Smooth muscle cell (in vitro differentiated cells): ENCODE measurements at regions not wholly inside any gene's neighbourhood (a gene's known extent, or its start where the extent isn't known, plus 50 kb on each side); places are given as distances from the start of the nearest gene placed in this dataset.

Experiments
- DNase-seq: peaks from one replicate; lab custom pipeline; 2025; ENCODE audit not compliant: unreplicated experiment; lab: John Stamatoyannopoulos, UW
- H2AFZ ChIP-seq: fragments of 200-600 bp; sonication (generic); 2 replicates; pipeline ENCODE4 v1.6.0; 2016; ENCODE audit warnings: antibody characterized with exemption, low read depth, mild to moderate bottlenecking
- H3F3A ChIP-seq: fragments of 200-600 bp; sonication (generic); 2 replicates; pipeline ENCODE4 v1.6.0; 2017; ENCODE audit warnings: antibody characterized with exemption, low read depth
- H3K27ac ChIP-seq: fragments of 200-600 bp; sonication (generic); 2 replicates; pipeline ENCODE4 v1.5.1; 2016; ENCODE audit warnings: low read depth, mild to moderate bottlenecking
- H3K27me3 ChIP-seq: fragments of 200-600 bp; sonication (generic); 2 replicates; pipeline ENCODE4 v1.6.1; 2016; ENCODE audit warnings: low read depth, mild to moderate bottlenecking
- H3K36me3 ChIP-seq: fragments of 200-600 bp; sonication (generic); 2 replicates; pipeline ENCODE4 v1.5.1; 2016; ENCODE audit warnings: low read depth
- H3K4me1 ChIP-seq: fragments of 200-600 bp; sonication (generic); 2 replicates; pipeline ENCODE4 v1.5.1; 2016; ENCODE audit warnings: low read depth
- H3K4me2 ChIP-seq: fragments of 200-600 bp; sonication (generic); 2 replicates; pipeline ENCODE4 v1.6.0; 2016; ENCODE audit warnings: mild to moderate bottlenecking
- H3K4me3 ChIP-seq: fragments of 200-600 bp; sonication (generic); 2 replicates; pipeline ENCODE4 v1.5.1; 2016; ENCODE audit warnings: mild to moderate bottlenecking
- H3K79me2 ChIP-seq: fragments of 200-600 bp; sonication (generic); 2 replicates; pipeline ENCODE4 v1.6.0; 2016; ENCODE audit warnings: low read depth, mild to moderate bottlenecking
- H3K9ac ChIP-seq: fragments of 200-600 bp; sonication (generic); 2 replicates; pipeline ENCODE4 v1.6.0; 2016; ENCODE audit warnings: low read depth
- H3K9me3 ChIP-seq: fragments of 200-600 bp; sonication (generic); replicated peaks from 2 replicates; pipeline ENCODE4 v1.5.1; 2016; ENCODE audit warnings: low read depth
- H4K20me1 ChIP-seq: fragments of 200-600 bp; sonication (generic); 2 replicates; pipeline ENCODE4 v1.6.0; 2016; ENCODE audit warnings: low read depth
- CTCF ChIP-seq: fragments of 200-600 bp; sonication (generic); IDR thresholded peaks from 2 replicates; pipeline ENCODE4 v1.5.1; 2017; ENCODE audit warnings: borderline replicate concordance, mild to moderate bottlenecking, antibody characterized with exemption; ENCODE audit not compliant: insufficient read depth, poor library complexity, severe bottlenecking
- WGBS: methylation state at CpG from one replicate; pipeline ENCODE4 v1.1.7; 2016; ENCODE audit warnings: low lambda C conversion rate; 5-methylcytosine and 5-hydroxymethylcytosine counted together

- H3K9ac ChIP-seq = no peak overlapping the region
- 85% methylated on average over 5 of the region's 5 CpGs for WGBS
- H3K36me3 ChIP-seq = no peaks in the 10 kb centered on the region
- TF ChIP-seq CTCF = no peak
- no peaks in the 10 kb centered on the region for H3K79me2 ChIP-seq
- H3K4me1 ChIP-seq = no peaks in the 10 kb centered on the region
- peaks cover 28% of the 10 kb centered on the region for H3K27me3 ChIP-seq
- H3F3A ChIP-seq = no peaks in the 10 kb centered on the region
- no peaks in the 10 kb centered on the region for H4K20me1 ChIP-seq
- no peak overlapping the region for H2AFZ ChIP-seq
- no peak overlapping the region for H3K4me2 ChIP-seq
- no peaks in the 10 kb centered on the region for H3K9me3 ChIP-seq
- DNase-seq = no peak
- no peak overlapping the region for H3K4me3 ChIP-seq
- no peak overlapping the region for H3K27ac ChIP-seq
These were observed 142.5 kb downstream of the RBFOX3 start for GRCh38 chr17:79468183-79468944.

GRCh38 chr17:79466562-79467350, 144.1 kb downstream of the RBFOX3 start:
- H3K9me3 ChIP-seq = no peaks in the 10 kb centered on the region
- H3K4me2 ChIP-seq = no peak overlapping the region
- DNase-seq = no peak
- H3K4me3 ChIP-seq = no peak overlapping the region
- WGBS = 93% methylated on average over 16 of the region's 16 CpGs
- no peaks in the 10 kb centered on the region for H3K4me1 ChIP-seq
- H4K20me1 ChIP-seq = no peaks in the 10 kb centered on the region
- peaks cover 21% of the 10 kb centered on the region for H3K27me3 ChIP-seq
- H3K27ac ChIP-seq = no peak overlapping the region
- no peaks in the 10 kb centered on the region for H3F3A ChIP-seq
- H3K79me2 ChIP-seq = no peaks in the 10 kb centered on the region
- TF ChIP-seq CTCF = no peak
- no peak overlapping the region for H2AFZ ChIP-seq
- H3K36me3 ChIP-seq = no peaks in the 10 kb centered on the region
- H3K9ac ChIP-seq = no peak overlapping the region

- Histone ChIP-seq H3K36me3 (no peaks in the 10 kb centered on the region), H3K9ac (no peak overlapping the region), H4K20me1 (no peaks in the 10 kb centered on the region), H3K4me2 (no peak overlapping the region), H3K4me1 (no peaks in the 10 kb centered on the region), H3K4me3 (no peak overlapping the region), H2AFZ (no peak overlapping the region), H3K79me2 (no peaks in the 10 kb centered on the region), H3K9me3 (no peaks in the 10 kb centered on the region), H3K27ac (no peak overlapping the region), H3F3A (no peaks in the 10 kb centered on the region), H3K27me3 (peaks cover 16% of the 10 kb centered on the region)
- WGBS = 78% methylated on average over 14 of the region's 14 CpGs
- no peak for DNase-seq
- no peak for TF ChIP-seq CTCF
These were observed 145.2 kb downstream of the RBFOX3 start for GRCh38 chr17:79465681-79466025.
